WERI-Rb-1 (cell line): ENCODE measurements at regions not wholly inside any gene's neighbourhood (a gene's known extent, or its start where the extent isn't known, plus 50 kb on each side); places are given as distances from the start of the nearest gene placed in this dataset.

Experiments
- DNase-seq: peaks from one replicate; pipeline ENCODE4 v3.0.0-alpha.2; 2020
- H3K27ac ChIP-seq: fragments of 250-450 bp; sonication (Bioruptor Pico); 2 replicates; pipeline ENCODE4 v1.5.1; 2020; ENCODE audit warnings: mild to moderate bottlenecking, moderate library complexity
- H3K27me3 ChIP-seq: fragments of 250-450 bp; sonication (Bioruptor Pico); 2 replicates; pipeline ENCODE4 v1.5.1; 2021; ENCODE audit warnings: mild to moderate bottlenecking, low read depth, moderate library complexity; ENCODE audit not compliant: insufficient read depth, severe bottlenecking
- H3K36me3 ChIP-seq: fragments of 250-450 bp; sonication (Bioruptor Pico); 2 replicates; pipeline ENCODE4 v1.5.1; 2020; ENCODE audit warnings: mild to moderate bottlenecking, moderate library complexity
- H3K4me3 ChIP-seq: 2 replicates; pipeline ENCODE4 v1.5.1; 2011; ENCODE audit warnings: low read depth, mild to moderate bottlenecking, control low read depth, low read length
- H3K9me3 ChIP-seq: fragments of 250-450 bp; sonication (Bioruptor Pico); 2 replicates; pipeline ENCODE4 v1.5.1; 2021; ENCODE audit warnings: mild to moderate bottlenecking, moderate library complexity; ENCODE audit not compliant: severe bottlenecking
- CTCF ChIP-seq: IDR thresholded peaks from 2 replicates; pipeline ENCODE4 v1.5.1; 2011; ENCODE audit warnings: low read depth, mild to moderate bottlenecking, control low read depth, inconsistent platforms, low read length

GRCh38 chr1:195941314-195941713 is 666.9 kb downstream of the KCNT2 start:
- H3K27me3 ChIP-seq: no peaks in the 10 kb centered on the region
- H3K36me3 ChIP-seq: no peaks in the 10 kb centered on the region
- no peak overlapping the region for H3K4me3 ChIP-seq
- no peak for TF ChIP-seq CTCF
- no peaks in the 10 kb centered on the region for H3K9me3 ChIP-seq
- no peak overlapping the region for H3K27ac ChIP-seq
- no peak for DNase-seq

- DNase-seq: no peak
- H3K36me3 ChIP-seq: no peaks in the 10 kb centered on the region
- H3K27me3 ChIP-seq: no peaks in the 10 kb centered on the region
- peak; percentile 52 for TF ChIP-seq CTCF
- no peak overlapping the region for H3K27ac ChIP-seq
- H3K9me3 ChIP-seq: no peaks in the 10 kb centered on the region
- H3K4me3 ChIP-seq: no peak overlapping the region
These were observed 668.4 kb downstream of the KCNT2 start for GRCh38 chr1:195939844-195940243.

GRCh38 chr1:195934817-195935553 is 673.3 kb downstream of the KCNT2 start:
- H3K4me3 ChIP-seq: no peak overlapping the region
- H3K9me3 ChIP-seq: no peaks in the 10 kb centered on the region
- H3K27ac ChIP-seq: no peak overlapping the region
- no peak for TF ChIP-seq CTCF
- no peak for DNase-seq
- H3K36me3 ChIP-seq: no peaks in the 10 kb centered on the region
- H3K27me3 ChIP-seq: no peaks in the 10 kb centered on the region

GRCh38 chr1:195933835-195934234 is 674.4 kb downstream of the KCNT2 start:
- Histone ChIP-seq H3K4me3 (no peak overlapping the region), H3K9me3 (no peaks in the 10 kb centered on the region), H3K36me3 (no peaks in the 10 kb centered on the region), H3K27me3 (no peaks in the 10 kb centered on the region), H3K27ac (no peak overlapping the region)
- DNase-seq: no peak
- no peak for TF ChIP-seq CTCF

GRCh38 chr1:195915826-195916225 is 692.4 kb downstream of the KCNT2 start:
- H3K36me3 ChIP-seq: no peaks in the 10 kb centered on the region
- no peak for TF ChIP-seq CTCF
- DNase-seq: no peak

GRCh38 chr1:195909061-195909460 is 699.2 kb downstream of the KCNT2 start:
- no peaks in the 10 kb centered on the region for H3K36me3 ChIP-seq
- H3K27ac ChIP-seq: no peak overlapping the region
- DNase-seq: no peak
- H3K27me3 ChIP-seq: no peaks in the 10 kb centered on the region
- no peaks in the 10 kb centered on the region for H3K9me3 ChIP-seq
- H3K4me3 ChIP-seq: no peak overlapping the region
- no peak for TF ChIP-seq CTCF

More at GRCh38 chr1:195915826-195916225, 692.4 kb downstream of the KCNT2 start:
- Histone ChIP-seq H3K27ac (no peak overlapping the region), H3K4me3 (no peak overlapping the region), H3K27me3 (no peaks in the 10 kb centered on the region), H3K9me3 (no peaks in the 10 kb centered on the region)
